Vagina (tissue), 2 donors: ENCODE measurements at regions not wholly inside any gene's neighbourhood (a gene's known extent, or its start where the extent isn't known, plus 50 kb on each side); places are given as distances from the start of the nearest gene placed in this dataset.

ENCODE experiments used
- DNase-seq, 2 donors: peaks; one replicate each; pipeline ENCODE4 v3.0.0-alpha.2; 2017; ENCODE audit errors: extremely low spot score in 2 of 2
- H3K27ac ChIP-seq: fragments of 200-600 bp; sonication (generic); one replicate; pipeline ENCODE4 v1.5.1; 2019
- H3K27me3 ChIP-seq: fragments of 200-600 bp; sonication (generic); one replicate; pipeline ENCODE4 v1.5.1; 2019
- H3K36me3 ChIP-seq, 2 donors: fragments of 200-600 bp; sonication (generic); one replicate each; pipeline ENCODE4 v1.5.1; 2017 to 2019
- H3K4me1 ChIP-seq: fragments of 200-600 bp; sonication (generic); one replicate; pipeline ENCODE4 v1.5.1; 2019
- H3K4me3 ChIP-seq, 2 donors: fragments of 200-600 bp; sonication (generic); 1 replicate in 1 of 2; 2 replicates in 1 of 2; pipeline ENCODE4 v1.5.1; 2016 to 2019
- H3K9me3 ChIP-seq: fragments of 200-600 bp; sonication (generic); one replicate; pipeline ENCODE4 v1.5.1; 2019
- CTCF ChIP-seq, 3 experiments: fragments of 450-650 bp in 2 of 3; fragments of 200-600 bp in 1 of 3; sonication (generic) in 1 of 3; IDR thresholded peaks; one replicate each; pipeline ENCODE4 v1.5.1; 2017 to 2019; ENCODE audit warnings: antibody characterized with exemption in 3 of 3, mild to moderate bottlenecking in 2 of 3, moderate library complexity in 2 of 3
- POLR2A ChIP-seq, 2 donors: fragments of 450-650 bp; IDR thresholded peaks; one replicate each; pipeline ENCODE4 v1.6.1; 2017; ENCODE audit warnings: antibody characterized with exemption in 2 of 2, mild to moderate bottlenecking in 2 of 2, moderate library complexity in 2 of 2
- POLR2AphosphoS5 ChIP-seq, 2 donors: sonication (generic); formaldehyde crosslinking; IDR thresholded peaks; one replicate each; pipeline ENCODE4 v1.9.0; 2017; ENCODE audit warnings: antibody characterized with exemption in 2 of 2, mild to moderate bottlenecking in 2 of 2, low read depth in 1 of 2; ENCODE audit not compliant: insufficient read depth in 1 of 2
- intact Hi-C: fragments of 100-400 bp; cut with DNase I; formaldehyde crosslinking; loops from one replicate; pipeline ENCODE4 v1.15.1; 2023

- no peaks in the 10 kb centered on the region for H3K27me3 ChIP-seq
- H3K36me3 ChIP-seq, result no peaks in the 10 kb centered on the region
- no peak for DNase-seq
- no peak overlapping the region for H3K4me3 ChIP-seq
- H3K4me1 ChIP-seq, result no peaks in the 10 kb centered on the region
- no peak overlapping the region for H3K27ac ChIP-seq
- TF ChIP-seq POLR2A (IDR thresholded peaks at IDR 0.05) (no peak), POLR2AphosphoS5 (IDR thresholded peaks at IDR 0.05; ENCODE audit: insufficient read depth in 1 of 2, low read depth in 1 of 2) (no peak), CTCF (IDR thresholded peaks at IDR 0.05) (no peak)
- no peaks in the 10 kb centered on the region for H3K9me3 ChIP-seq
- intact Hi-C loops, result no loop called here
Observed at GRCh38 chr20:26218301-26218700, 521.6 kb upstream of the ZNF337 start.

GRCh38 chr20:26216025-26216424 lies 519.4 kb upstream of the ZNF337 start:
- no peak overlapping the region for H3K4me3 ChIP-seq

GRCh38 chr20:26214991-26215390 lies 518.3 kb upstream of the ZNF337 start:
- no peaks in the 10 kb centered on the region for H3K4me1 ChIP-seq
- no peak overlapping the region for H3K27ac ChIP-seq
- no peaks in the 10 kb centered on the region for H3K27me3 ChIP-seq
- intact Hi-C loops, result no loop called here
- TF ChIP-seq POLR2AphosphoS5 (IDR thresholded peaks at IDR 0.05; ENCODE audit: insufficient read depth in 1 of 2, low read depth in 1 of 2) (no peak), CTCF (IDR thresholded peaks at IDR 0.05) (no peak), POLR2A (IDR thresholded peaks at IDR 0.05) (no peak)
- no peaks in the 10 kb centered on the region for H3K9me3 ChIP-seq
- DNase-seq, result no peak
- no peaks in the 10 kb centered on the region for H3K36me3 ChIP-seq
- H3K4me3 ChIP-seq, result no peak overlapping the region

More at GRCh38 chr20:26216025-26216424, 519.4 kb upstream of the ZNF337 start:
- no peaks in the 10 kb centered on the region for H3K27me3 ChIP-seq
- TF ChIP-seq POLR2AphosphoS5 (IDR thresholded peaks at IDR 0.05; ENCODE audit: insufficient read depth in 1 of 2, low read depth in 1 of 2) (no peak), CTCF (IDR thresholded peaks at IDR 0.05) (no peak), POLR2A (IDR thresholded peaks at IDR 0.05) (no peak)
- no peaks in the 10 kb centered on the region for H3K4me1 ChIP-seq
- no peaks in the 10 kb centered on the region for H3K36me3 ChIP-seq
- DNase-seq, result no peak
- intact Hi-C loops, result no loop called here
- no peak overlapping the region for H3K27ac ChIP-seq
- H3K9me3 ChIP-seq, result no peaks in the 10 kb centered on the region

- H3K4me3 ChIP-seq, result peak overlapping the region in 1 of 2 donors; percentile 21
- TF ChIP-seq CTCF (IDR thresholded peaks at IDR 0.05), result no peak
- TF ChIP-seq POLR2A (IDR thresholded peaks at IDR 0.05), result no peak
- no peak for TF ChIP-seq POLR2AphosphoS5 (IDR thresholded peaks at IDR 0.05; ENCODE audit: insufficient read depth in 1 of 2, low read depth in 1 of 2)
- H3K4me1 ChIP-seq, result peaks cover 17% of the 10 kb centered on the region
- no peak overlapping the region for H3K27ac ChIP-seq
- H3K27me3 ChIP-seq, result peaks cover 10% of the 10 kb centered on the region
- intact Hi-C loops, result no loop called here
- H3K9me3 ChIP-seq, result no peaks in the 10 kb centered on the region
- H3K36me3 ChIP-seq, result no peaks in the 10 kb centered on the region
- DNase-seq, result no peak
Observed at GRCh38 chr20:26209171-26209941, 512.7 kb upstream of the ZNF337 start.
